AG04450 (cell line): ENCODE measurements at regions not wholly inside any gene's neighbourhood (a gene's known extent, or its start where the extent isn't known, plus 50 kb on each side); places are given as distances from the start of the nearest gene placed in this dataset.

Source experiments
- CTCF ChIA-PET: fragments of 300-600, 350-600 bp; formaldehyde crosslinking; extraction: SDS; loops from one replicate; lab custom pipeline; 2022; ENCODE audit warnings: antibody characterized with exemption, inconsistent platforms; lab: Charles Lee
- POLR2A ChIA-PET: fragments of 350-600 bp; formaldehyde crosslinking; extraction: SDS; loops from one replicate; lab custom pipeline; 2021; ENCODE audit warnings: antibody characterized with exemption, inconsistent platforms; lab: Yijun Ruan, JAX
- DNase-seq: peaks from one replicate; pipeline ENCODE4 v3.0.0-alpha.2; 2011; ENCODE audit warnings: low read depth, low spot score
- H3K27ac ChIP-seq: one replicate; pipeline ENCODE4 v1.5.1; 2012; ENCODE audit warnings: low read depth, low read length, control low read depth
- H3K27me3 ChIP-seq: one replicate; pipeline ENCODE4 v1.6.0; 2012; ENCODE audit warnings: low read length; ENCODE audit not compliant: control insufficient read depth, insufficient read depth
- H3K4me3 ChIP-seq: 2 replicates; pipeline ENCODE4 v1.5.1; 2011; ENCODE audit warnings: mild to moderate bottlenecking, low read depth, low read length, control low read depth
- H3K9me3 ChIP-seq: 2 replicates; pipeline ENCODE4 v1.5.1; 2012; ENCODE audit warnings: low read length; ENCODE audit not compliant: control insufficient read depth, insufficient read depth
- CTCF ChIP-seq: IDR thresholded peaks from 2 replicates; pipeline ENCODE4 v1.5.1; 2011; ENCODE audit warnings: low read depth, low read length, control low read depth, inconsistent platforms

- no peak overlapping the region for H3K4me3 ChIP-seq
- no peaks in the 10 kb centered on the region for H3K27me3 ChIP-seq
- no peak for TF ChIP-seq CTCF
- no peak for DNase-seq
- H3K27ac ChIP-seq: no peak overlapping the region
- ChIA-PET POLR2A (no interaction called here), CTCF (no interaction called here)
- no peaks in the 10 kb centered on the region for H3K9me3 ChIP-seq
Measured at GRCh38 chr1:82565546-82565945, 764.8 kb downstream of the ADGRL2 start.

GRCh38 chr1:82565146-82565545 lies 764.4 kb downstream of the ADGRL2 start:
- POLR2A ChIA-PET: no interaction called here
- no peak for DNase-seq

GRCh38 chr1:82564333-82564732 lies 763.6 kb downstream of the ADGRL2 start:
- ChIA-PET CTCF (no interaction called here), POLR2A (no interaction called here)
- no peak for DNase-seq
- H3K4me3 ChIP-seq: no peak overlapping the region
- H3K9me3 ChIP-seq: no peaks in the 10 kb centered on the region
- H3K27me3 ChIP-seq: no peaks in the 10 kb centered on the region
- no peak overlapping the region for H3K27ac ChIP-seq
- TF ChIP-seq CTCF: no peak

More at GRCh38 chr1:82565146-82565545, 764.4 kb downstream of the ADGRL2 start:
- Histone ChIP-seq H3K27ac (no peak overlapping the region), H3K27me3 (no peaks in the 10 kb centered on the region), H3K9me3 (no peaks in the 10 kb centered on the region), H3K4me3 (no peak overlapping the region)
- CTCF ChIA-PET: no interaction called here
- TF ChIP-seq CTCF: no peak

- Histone ChIP-seq H3K27ac (no peak overlapping the region), H3K27me3 (no peaks in the 10 kb centered on the region), H3K9me3 (no peaks in the 10 kb centered on the region), H3K4me3 (no peak overlapping the region)
- no peak for TF ChIP-seq CTCF
- DNase-seq: no peak
- ChIA-PET POLR2A (no interaction called here), CTCF (no interaction called here)
Measured at GRCh38 chr1:82562448-82562847, 761.7 kb downstream of the ADGRL2 start.

GRCh38 chr1:82560566-82560965 lies 759.8 kb downstream of the ADGRL2 start:
- Histone ChIP-seq H3K27me3 (no peaks in the 10 kb centered on the region), H3K4me3 (no peak overlapping the region), H3K27ac (no peak overlapping the region), H3K9me3 (no peaks in the 10 kb centered on the region)
- TF ChIP-seq CTCF: no peak
- DNase-seq: no peak
- ChIA-PET POLR2A (no interaction called here), CTCF (no interaction called here)
